Loucy (cell line): ENCODE measurements at regions not wholly inside any gene's neighbourhood (a gene's known extent, or its start where the extent isn't known, plus 50 kb on each side); places are given as distances from the start of the nearest gene placed in this dataset.

Source experiments
- H2AFZ ChIP-seq: fragments of 200-600 bp; sonication (generic); 2 replicates; pipeline ENCODE4 v1.6.0; 2016; ENCODE audit warnings: antibody characterized with exemption, mild to moderate bottlenecking, low read length, moderate library complexity
- H3F3A ChIP-seq: fragments of 200-600 bp; 2 replicates; pipeline ENCODE4 v1.6.0; 2016; ENCODE audit warnings: antibody characterized with exemption, low read depth, mild to moderate bottlenecking
- H3K27me3 ChIP-seq: fragments of 200-600 bp; sonication (generic); 2 replicates; pipeline ENCODE4 v1.6.1; 2014; ENCODE audit warnings: low read length, mild to moderate bottlenecking; ENCODE audit not compliant: insufficient read depth, poor library complexity, severe bottlenecking
- H3K36me3 ChIP-seq: fragments of 200-600 bp; sonication (generic); 2 replicates; pipeline ENCODE4 v1.6.1; 2016; ENCODE audit warnings: low read length; ENCODE audit not compliant: insufficient read depth
- H3K4me1 ChIP-seq: fragments of 200-600 bp; sonication (generic); 2 replicates; pipeline ENCODE4 v1.5.1; 2014; ENCODE audit warnings: low read length, mild to moderate bottlenecking; ENCODE audit not compliant: insufficient read depth, poor library complexity, severe bottlenecking
- H3K4me2 ChIP-seq: fragments of 200-600 bp; sonication (generic); 2 replicates; pipeline ENCODE4 v1.6.0; 2014; ENCODE audit warnings: antibody characterized with exemption, low read length, low read depth, mild to moderate bottlenecking; ENCODE audit not compliant: poor library complexity, severe bottlenecking
- H3K4me3 ChIP-seq: fragments of 200-600 bp; sonication (generic); 2 replicates; pipeline ENCODE4 v1.5.1; 2014; ENCODE audit warnings: low read length, mild to moderate bottlenecking, mixed read lengths; ENCODE audit not compliant: poor library complexity, severe bottlenecking
- H3K79me2 ChIP-seq: fragments of 200-600 bp; sonication (generic); 2 replicates; pipeline ENCODE4 v1.6.1; 2014; ENCODE audit warnings: low read length; ENCODE audit not compliant: insufficient read depth
- H3K9ac ChIP-seq: fragments of 200-600 bp; sonication (generic); 2 replicates; pipeline ENCODE4 v1.6.0; 2014; ENCODE audit warnings: mild to moderate bottlenecking, low read depth, low read length, moderate library complexity; ENCODE audit not compliant: poor library complexity, severe bottlenecking
- H3K9me2 ChIP-seq: fragments of 200-600 bp; sonication (generic); replicated peaks from 2 replicates; pipeline ENCODE4 v1.6.1; 2016; ENCODE audit warnings: low read depth, low read length, mixed read lengths
- H3K9me3 ChIP-seq: fragments of 200-600 bp; sonication (generic); 2 replicates; pipeline ENCODE4 v1.6.1; 2014; ENCODE audit warnings: mild to moderate bottlenecking, antibody characterized with exemption, low read length, low read depth; ENCODE audit not compliant: insufficient read depth
- H4K20me1 ChIP-seq: fragments of 200-600 bp; sonication (generic); 2 replicates; pipeline ENCODE4 v1.6.0; 2014; ENCODE audit warnings: antibody characterized with exemption, low read length, mild to moderate bottlenecking; ENCODE audit not compliant: insufficient read depth, poor library complexity, severe bottlenecking
- EZH2phosphoT487 ChIP-seq: fragments of 200-600 bp; IDR thresholded peaks from 2 replicates; pipeline ENCODE4 v1.6.1; 2018; ENCODE audit warnings: antibody characterized with exemption, mild to moderate bottlenecking, moderate library complexity, borderline replicate concordance
- TF ChIP-seq, protein P1 (sequence below): fragments of 200-600 bp; sonication (generic); conservative IDR thresholded peaks from 2 replicates; pipeline ENCODE4 v1.5.1; 2014; ENCODE audit warnings: mild to moderate bottlenecking, antibody characterized with exemption, low read length

DNA sequence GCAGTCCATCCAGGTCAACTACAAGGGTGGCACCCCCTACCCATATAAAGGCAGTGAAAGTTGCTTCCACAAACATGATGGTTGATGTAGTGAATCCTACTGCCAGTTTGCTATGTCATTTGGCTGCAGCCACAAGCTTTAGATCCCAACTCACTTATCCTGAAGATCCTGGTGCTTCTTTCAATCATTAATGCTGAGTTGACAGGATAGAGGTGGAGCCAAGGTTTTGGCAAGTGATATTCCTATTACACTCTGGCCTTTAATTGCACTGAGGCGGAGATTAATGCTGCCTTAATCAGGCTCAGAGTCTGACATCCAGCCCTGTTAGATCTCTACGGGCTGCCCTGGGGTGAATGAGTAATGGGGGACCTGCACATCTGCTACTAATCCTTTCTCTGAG is 542.4 kb upstream of the ARX start:
- Histone ChIP-seq H3F3A (no peaks in the 10 kb centered on the region), H4K20me1 (no peaks in the 10 kb centered on the region)
- TF ChIP-seq, protein P1, sequence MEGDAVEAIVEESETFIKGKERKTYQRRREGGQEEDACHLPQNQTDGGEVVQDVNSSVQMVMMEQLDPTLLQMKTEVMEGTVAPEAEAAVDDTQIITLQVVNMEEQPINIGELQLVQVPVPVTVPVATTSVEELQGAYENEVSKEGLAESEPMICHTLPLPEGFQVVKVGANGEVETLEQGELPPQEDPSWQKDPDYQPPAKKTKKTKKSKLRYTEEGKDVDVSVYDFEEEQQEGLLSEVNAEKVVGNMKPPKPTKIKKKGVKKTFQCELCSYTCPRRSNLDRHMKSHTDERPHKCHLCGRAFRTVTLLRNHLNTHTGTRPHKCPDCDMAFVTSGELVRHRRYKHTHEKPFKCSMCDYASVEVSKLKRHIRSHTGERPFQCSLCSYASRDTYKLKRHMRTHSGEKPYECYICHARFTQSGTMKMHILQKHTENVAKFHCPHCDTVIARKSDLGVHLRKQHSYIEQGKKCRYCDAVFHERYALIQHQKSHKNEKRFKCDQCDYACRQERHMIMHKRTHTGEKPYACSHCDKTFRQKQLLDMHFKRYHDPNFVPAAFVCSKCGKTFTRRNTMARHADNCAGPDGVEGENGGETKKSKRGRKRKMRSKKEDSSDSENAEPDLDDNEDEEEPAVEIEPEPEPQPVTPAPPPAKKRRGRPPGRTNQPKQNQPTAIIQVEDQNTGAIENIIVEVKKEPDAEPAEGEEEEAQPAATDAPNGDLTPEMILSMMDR = no peak
- no peak for TF ChIP-seq EZH2phosphoT487

DNA sequence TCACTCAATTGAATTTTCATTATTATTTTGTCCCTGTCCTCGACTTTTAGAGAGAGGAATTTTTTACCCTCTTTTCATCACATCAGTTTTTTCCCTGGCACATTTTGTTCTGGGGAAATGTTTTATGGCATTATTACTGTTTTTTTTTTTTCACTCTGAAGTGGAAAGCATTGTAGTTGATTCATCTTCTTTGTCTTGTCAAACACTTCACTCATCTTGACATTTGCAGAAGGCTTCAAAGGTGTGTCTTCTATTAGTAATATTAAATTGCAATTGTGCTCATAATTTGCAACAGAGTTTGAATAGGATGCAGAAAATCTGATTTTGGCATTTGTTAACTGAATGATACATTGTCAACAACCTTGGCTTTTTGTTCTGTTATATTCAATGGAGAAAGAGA is 545.4 kb upstream of the ARX start:
- no peaks in the 10 kb centered on the region for H4K20me1 ChIP-seq
- no peak overlapping the region for H2AFZ ChIP-seq
- no peaks in the 10 kb centered on the region for H3K9me2 ChIP-seq
- no peaks in the 10 kb centered on the region for H3K4me1 ChIP-seq
- no peak overlapping the region for H3K4me3 ChIP-seq
- H3K9ac ChIP-seq = no peak overlapping the region
- H3K9me3 ChIP-seq = no peaks in the 10 kb centered on the region
- no peaks in the 10 kb centered on the region for H3K27me3 ChIP-seq
- TF ChIP-seq, protein P1 = no peak
- no peak for TF ChIP-seq EZH2phosphoT487
- no peaks in the 10 kb centered on the region for H3K36me3 ChIP-seq
- no peaks in the 10 kb centered on the region for H3K79me2 ChIP-seq
- no peaks in the 10 kb centered on the region for H3F3A ChIP-seq
- no peak overlapping the region for H3K4me2 ChIP-seq

More for the DNA sequence above, 542.4 kb upstream of the ARX start:
- H3K9ac ChIP-seq = no peak overlapping the region
- H3K9me2 ChIP-seq = no peaks in the 10 kb centered on the region
- H3K9me3 ChIP-seq = no peaks in the 10 kb centered on the region
- no peaks in the 10 kb centered on the region for H3K27me3 ChIP-seq
- no peak overlapping the region for H2AFZ ChIP-seq
- no peaks in the 10 kb centered on the region for H3K36me3 ChIP-seq
- no peak overlapping the region for H3K4me3 ChIP-seq
- no peaks in the 10 kb centered on the region for H3K79me2 ChIP-seq
- H3K4me2 ChIP-seq = no peak overlapping the region
- no peaks in the 10 kb centered on the region for H3K4me1 ChIP-seq

DNA sequence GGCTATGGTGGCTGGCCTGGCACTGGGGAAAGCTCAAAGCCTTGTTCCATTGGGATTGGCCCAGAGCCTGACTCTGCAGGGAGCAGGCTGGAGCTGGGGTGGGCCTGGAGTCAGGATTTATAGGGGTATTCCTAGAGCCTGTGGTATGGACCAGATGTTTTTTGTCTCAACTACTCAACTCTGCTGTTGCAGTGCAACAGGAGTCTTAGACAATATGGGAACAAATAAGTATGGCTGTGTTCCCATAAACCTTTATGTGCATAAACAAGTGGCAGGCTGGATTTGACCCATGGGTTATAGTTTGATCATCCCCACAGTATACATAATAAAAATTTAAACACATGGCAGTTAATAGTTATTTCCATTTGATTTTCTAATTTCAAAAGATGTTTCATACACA is 557.9 kb upstream of the ARX start:
- Histone ChIP-seq H3K4me2 (no peak overlapping the region), H3K9me3 (no peaks in the 10 kb centered on the region), H3K27me3 (no peaks in the 10 kb centered on the region), H3K4me3 (no peak overlapping the region), H3K79me2 (no peaks in the 10 kb centered on the region), H3K36me3 (no peaks in the 10 kb centered on the region), H2AFZ (no peak overlapping the region), H3K9ac (no peak overlapping the region), H3F3A (no peaks in the 10 kb centered on the region), H4K20me1 (no peaks in the 10 kb centered on the region), H3K4me1 (no peaks in the 10 kb centered on the region), H3K9me2 (no peaks in the 10 kb centered on the region)
- TF ChIP-seq, protein P1 = no peak
- TF ChIP-seq EZH2phosphoT487 = no peak
